HepG2 (cell line): ENCODE measurements at regions not wholly inside any gene's neighbourhood (a gene's known extent, or its start where the extent isn't known, plus 50 kb on each side); places are given as distances from the start of the nearest gene placed in this dataset.

ENCODE experiments used
- ATAC-seq: fragments of 200-7000 bp; cut with Tn5 transposase; 3 replicates; pipeline ENCODE4 v1.9.1; 2020; ENCODE audit warnings: mild to moderate bottlenecking, moderate library complexity
- BruUV-seq: library from RNA; stranded (reverse); fragments of 400-500 nt; replicated peaks from 2 replicates; lab custom pipeline; 2021; lab: Mats Ljungman, UMichigan
- CTCF ChIA-PET: fragments of 300-600 bp; formaldehyde crosslinking; extraction: SDS; loops from one replicate; lab custom pipeline; 2021; ENCODE audit warnings: low total read pairs, inconsistent platforms, low intra/inter-chr PET ratio; lab: Yijun Ruan, JAX
- POLR2A ChIA-PET: fragments of 350-600 bp; sonication (Branson Sonifier 250); formaldehyde crosslinking; loops from one replicate; lab custom pipeline; 2020; ENCODE audit warnings: antibody characterized with exemption, inconsistent platforms; lab: Yijun Ruan, JAX
- DNase-seq: peaks from one replicate; pipeline ENCODE4 v3.0.0-alpha.2; 2015; ENCODE audit warnings: low spot score
- FAIRE-seq: peaks from 3 replicates; lab custom pipeline; 2011; peaks lifted over from hg19 to GRCh38; lab: Jason Lieb, UNC
- H2AFZ ChIP-seq: one replicate; pipeline ENCODE4 v1.6.1; 2011; ENCODE audit warnings: low read length, inconsistent platforms
- H3K27ac ChIP-seq: fragments of 300-600 bp; 3 replicates; pipeline ENCODE4 v1.8.0; 2011; ENCODE audit warnings: mixed run types, mild to moderate bottlenecking, mixed read lengths, low read length, inconsistent platforms; ENCODE audit not compliant: insufficient read depth; ENCODE audit errors: extremely low read length
- H3K27me3 ChIP-seq, 2 experiments: fragments of 200-600 bp in 1 of 2; 2 replicates in 1 of 2; 3 replicates in 1 of 2; pipeline versions ENCODE4 v1.6.0 to v1.8.0; 2011; ENCODE audit warnings: low read length in 2 of 2, mild to moderate bottlenecking in 2 of 2, moderate library complexity in 2 of 2, inconsistent platforms in 1 of 2; ENCODE audit not compliant: insufficient read depth in 2 of 2, control insufficient read depth in 1 of 2
- H3K36me3 ChIP-seq, 2 experiments: fragments of 200-600 bp in 1 of 2; replicated peaks in 1 of 2; 2 replicates in 1 of 2; 3 replicates in 1 of 2; pipeline versions ENCODE4 v1.5.1 to v1.8.0; 2011; ENCODE audit warnings: low read length in 2 of 2, inconsistent platforms in 1 of 2; ENCODE audit not compliant: insufficient read depth in 2 of 2, control insufficient read depth in 1 of 2
- H3K4me1 ChIP-seq: 2 replicates; pipeline ENCODE4 v1.5.1; 2012; ENCODE audit warnings: low read length, inconsistent platforms; ENCODE audit not compliant: insufficient read depth
- H3K4me2 ChIP-seq: 2 replicates; pipeline ENCODE4 v1.6.0; 2011; ENCODE audit warnings: low read depth, low read length, inconsistent platforms
- H3K4me3 ChIP-seq, 3 experiments: fragments of 200-600 bp in 1 of 3; sonication (generic), shearing (Covaris generic) in 1 of 3; replicated peaks in 1 of 3; 2 replicates each; pipeline ENCODE4 v1.5.1; 2011 to 2016; ENCODE audit warnings: low read length in 3 of 3, inconsistent platforms in 2 of 3, low read depth in 2 of 3, mild to moderate bottlenecking in 2 of 3, control low read depth in 1 of 3, mixed read lengths in 1 of 3; ENCODE audit not compliant: insufficient read depth in 1 of 3
- H3K79me2 ChIP-seq: one replicate; pipeline ENCODE4 v1.6.1; 2011; ENCODE audit warnings: low read length, inconsistent platforms; ENCODE audit not compliant: insufficient read depth
- H3K9ac ChIP-seq: 2 replicates; pipeline ENCODE4 v1.6.0; 2011; ENCODE audit warnings: mild to moderate bottlenecking, low read depth, low read length, inconsistent platforms; ENCODE audit not compliant: insufficient read depth
- H3K9me3 ChIP-seq: 2 replicates; pipeline ENCODE4 v1.5.1; 2012; ENCODE audit warnings: mild to moderate bottlenecking, low read length
- H4K20me1 ChIP-seq: 2 replicates; pipeline ENCODE4 v1.6.0; 2011; ENCODE audit warnings: inconsistent platforms, mild to moderate bottlenecking, low read length, moderate library complexity; ENCODE audit not compliant: insufficient read depth
- ARHGAP35 ChIP-seq: sonication (generic); formaldehyde crosslinking; IDR thresholded peaks from 2 replicates; pipeline ENCODE4 v1.9.0; 2022; ENCODE audit warnings: mild to moderate bottlenecking, inconsistent platforms, moderate library complexity, missing genetic modification reagents, borderline replicate concordance
- ATF7-NPFF ChIP-seq: sonication (generic); formaldehyde crosslinking; IDR thresholded peaks from 2 replicates; pipeline ENCODE4 v1.8.1; 2023; ENCODE audit warnings: mild to moderate bottlenecking, low read depth, missing genetic modification reagents, moderate library complexity
- CCAR2 ChIP-seq: fragments of 200-400 bp; formaldehyde crosslinking; optimal IDR thresholded peaks from 2 replicates; pipeline ENCODE3; 2018; ENCODE audit warnings: low read depth, mild to moderate bottlenecking, low read length, moderate library complexity
- KLF12 ChIP-seq: sonication (generic); formaldehyde crosslinking; IDR thresholded peaks from 2 replicates; pipeline ENCODE4 v1.4.0; 2020; ENCODE audit warnings: missing genetic modification reagents, borderline replicate concordance
- MEIS2 ChIP-seq: sonication (generic); formaldehyde crosslinking; IDR thresholded peaks from 2 replicates; pipeline ENCODE4 v1.9.0; 2021; ENCODE audit warnings: mild to moderate bottlenecking, missing genetic modification reagents
- NFKB2 ChIP-seq: sonication (generic); formaldehyde crosslinking; IDR thresholded peaks from 2 replicates; pipeline ENCODE4 v1.4.0; 2020; ENCODE audit warnings: missing genetic modification reagents, borderline replicate concordance
- SMAD3 ChIP-seq: sonication (generic); formaldehyde crosslinking; IDR thresholded peaks from 2 replicates; pipeline ENCODE4 v1.4.0; 2020; ENCODE audit warnings: missing genetic modification reagents
- SMAD9 ChIP-seq: sonication (generic); formaldehyde crosslinking; IDR thresholded peaks from 2 replicates; pipeline ENCODE4 v1.5.1; 2020; ENCODE audit warnings: mild to moderate bottlenecking, missing genetic modification reagents
- SP140L ChIP-seq: sonication (generic); formaldehyde crosslinking; IDR thresholded peaks from 2 replicates; pipeline ENCODE4 v1.4.0; 2020; ENCODE audit warnings: missing genetic modification reagents, borderline replicate concordance
- ZBTB3 ChIP-seq: sonication (generic); formaldehyde crosslinking; IDR thresholded peaks from 2 replicates; pipeline ENCODE4 v1.4.0; 2020; ENCODE audit warnings: low read depth, mild to moderate bottlenecking, moderate library complexity, missing genetic modification reagents, borderline replicate concordance
- ZNF296 ChIP-seq: sonication (generic); formaldehyde crosslinking; conservative IDR thresholded peaks from 2 replicates; pipeline ENCODE4 v1.5.0; 2020; ENCODE audit warnings: mild to moderate bottlenecking, missing genetic modification reagents
- ZNF546 ChIP-seq: sonication (generic); formaldehyde crosslinking; conservative IDR thresholded peaks from 2 replicates; pipeline ENCODE4 v1.8.1; 2023; ENCODE audit warnings: mild to moderate bottlenecking, missing genetic modification reagents
- ZNF558 ChIP-seq: sonication (generic); formaldehyde crosslinking; IDR thresholded peaks from 2 replicates; pipeline ENCODE4 v1.9.0; 2022; ENCODE audit warnings: mild to moderate bottlenecking, missing genetic modification reagents, borderline replicate concordance
- ZNF615 ChIP-seq: sonication (generic); formaldehyde crosslinking; IDR thresholded peaks from 2 replicates; pipeline ENCODE4 v1.5.0; 2020; ENCODE audit warnings: mild to moderate bottlenecking, missing genetic modification reagents, borderline replicate concordance
- WGBS: methylation state at CpG from one replicate; pipeline ENCODE4 v1.1.6; 2017; ENCODE audit warnings: low lambda C conversion rate; 5-methylcytosine and 5-hydroxymethylcytosine counted together
- in situ Hi-C: cut with HindIII; loops from 2 replicates; pipeline ENCODE4 v1.10.0; 2017; ENCODE audit warnings: low pct_unique_long_range_greater_than_20kb; ENCODE audit not compliant: extremely low pct_ligation_motif_present
- intact Hi-C: fragments of 100-400 bp; cut with micrococcal nuclease; formaldehyde crosslinking; loops from one replicate; pipeline ENCODE4 v1.10.0; 2022; ENCODE audit not compliant: unreplicated experiment
- TF ChIP-seq, protein P1 (sequence below): sonication (generic); formaldehyde crosslinking; IDR thresholded peaks from 2 replicates; pipeline ENCODE4 v1.4.0; 2020; ENCODE audit warnings: missing genetic modification reagents, borderline replicate concordance
- TF ChIP-seq, protein P2 (sequence below): sonication (generic); formaldehyde crosslinking; IDR thresholded peaks from 2 replicates; pipeline ENCODE4 v1.8.1; 2023; ENCODE audit warnings: mild to moderate bottlenecking, inconsistent platforms, moderate library complexity, missing genetic modification reagents, borderline replicate concordance

- H3K4me2 ChIP-seq = no peak overlapping the region
- WGBS = 5% methylated on average over 1 of the region's 1 CpG
- no peak for DNase-seq
- ATAC-seq = no peak
- H3K4me1 ChIP-seq = no peaks in the 10 kb centered on the region
- POLR2A ChIA-PET = no interaction called here
- H4K20me1 ChIP-seq = no peaks in the 10 kb centered on the region
- H3K27ac ChIP-seq = no peak overlapping the region
- H3K36me3 ChIP-seq = no peaks in the 10 kb centered on the region
- CTCF ChIA-PET = no interaction called here
- H3K79me2 ChIP-seq = no peaks in the 10 kb centered on the region
- no TSS peak for BruUV-seq
- FAIRE-seq = no peak
- H2AFZ ChIP-seq = no peak overlapping the region
- H3K9me3 ChIP-seq = no peaks in the 10 kb centered on the region
- in situ Hi-C loops = no loop called here
- no peak overlapping the region for H3K4me3 ChIP-seq
- no peak overlapping the region for H3K9ac ChIP-seq
- H3K27me3 ChIP-seq = no peaks in the 10 kb centered on the region
- intact Hi-C loops = no loop called here
- TF ChIP-seq ZNF615 (CRISPR knock-in tag) = no peak
- TF ChIP-seq ATF7-NPFF (CRISPR knock-in tag) = no peak
- TF ChIP-seq NFKB2 (CRISPR knock-in tag) = no peak
- TF ChIP-seq, protein P1, sequence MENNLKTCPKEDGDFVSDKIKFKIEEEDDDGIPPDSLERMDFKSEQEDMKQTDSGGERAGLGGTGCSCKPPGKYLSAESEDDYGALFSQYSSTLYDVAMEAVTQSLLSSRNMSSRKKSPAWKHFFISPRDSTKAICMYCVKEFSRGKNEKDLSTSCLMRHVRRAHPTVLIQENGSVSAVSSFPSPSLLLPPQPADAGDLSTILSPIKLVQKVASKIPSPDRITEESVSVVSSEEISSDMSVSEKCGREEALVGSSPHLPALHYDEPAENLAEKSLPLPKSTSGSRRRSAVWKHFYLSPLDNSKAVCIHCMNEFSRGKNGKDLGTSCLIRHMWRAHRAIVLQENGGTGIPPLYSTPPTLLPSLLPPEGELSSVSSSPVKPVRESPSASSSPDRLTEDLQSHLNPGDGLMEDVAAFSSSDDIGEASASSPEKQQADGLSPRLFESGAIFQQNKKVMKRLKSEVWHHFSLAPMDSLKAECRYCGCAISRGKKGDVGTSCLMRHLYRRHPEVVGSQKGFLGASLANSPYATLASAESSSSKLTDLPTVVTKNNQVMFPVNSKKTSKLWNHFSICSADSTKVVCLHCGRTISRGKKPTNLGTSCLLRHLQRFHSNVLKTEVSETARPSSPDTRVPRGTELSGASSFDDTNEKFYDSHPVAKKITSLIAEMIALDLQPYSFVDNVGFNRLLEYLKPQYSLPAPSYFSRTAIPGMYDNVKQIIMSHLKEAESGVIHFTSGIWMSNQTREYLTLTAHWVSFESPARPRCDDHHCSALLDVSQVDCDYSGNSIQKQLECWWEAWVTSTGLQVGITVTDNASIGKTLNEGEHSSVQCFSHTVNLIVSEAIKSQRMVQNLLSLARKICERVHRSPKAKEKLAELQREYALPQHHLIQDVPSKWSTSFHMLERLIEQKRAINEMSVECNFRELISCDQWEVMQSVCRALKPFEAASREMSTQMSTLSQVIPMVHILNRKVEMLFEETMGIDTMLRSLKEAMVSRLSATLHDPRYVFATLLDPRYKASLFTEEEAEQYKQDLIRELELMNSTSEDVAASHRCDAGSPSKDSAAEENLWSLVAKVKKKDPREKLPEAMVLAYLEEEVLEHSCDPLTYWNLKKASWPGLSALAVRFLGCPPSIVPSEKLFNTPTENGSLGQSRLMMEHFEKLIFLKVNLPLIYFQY (CRISPR knock-in tag) = no peak
- no peak for TF ChIP-seq ZNF558 (CRISPR knock-in tag)
- no peak for TF ChIP-seq CCAR2
- no peak for TF ChIP-seq ARHGAP35 (CRISPR knock-in tag)
- no peak for TF ChIP-seq SMAD9
- TF ChIP-seq SP140L (CRISPR knock-in tag) = no peak
- no peak for TF ChIP-seq KLF12 (CRISPR knock-in tag)
- no peak for TF ChIP-seq ZNF296 (CRISPR knock-in tag)
- no peak for TF ChIP-seq MEIS2 (CRISPR knock-in tag)
- TF ChIP-seq SMAD3 (CRISPR knock-in tag) = no peak
- no peak for TF ChIP-seq ZBTB3
- TF ChIP-seq, protein P2, sequence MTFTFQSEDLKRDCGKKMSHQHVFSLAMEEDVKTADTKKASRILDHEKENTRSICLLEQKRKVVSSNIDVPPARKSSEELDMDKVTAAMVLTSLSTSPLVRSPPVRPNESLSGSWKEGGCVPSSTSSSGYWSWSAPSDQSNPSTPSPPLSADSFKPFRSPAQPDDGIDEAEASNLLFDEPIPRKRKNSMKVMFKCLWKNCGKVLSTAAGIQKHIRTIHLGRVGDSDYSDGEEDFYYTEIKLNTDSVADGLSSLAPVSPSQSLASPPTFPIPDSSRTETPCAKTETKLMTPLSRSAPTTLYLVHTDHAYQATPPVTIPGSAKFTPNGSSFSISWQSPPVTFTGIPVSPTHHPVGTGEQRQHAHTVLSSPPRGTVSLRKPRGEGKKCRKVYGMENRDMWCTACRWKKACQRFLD (CRISPR knock-in tag) = no peak
- no peak for TF ChIP-seq ZNF546 (CRISPR knock-in tag)
- TF ChIP-seq, all 625 proteins: peak for 0
Measured at GRCh38 chr15:79678032-79678701, 218.6 kb downstream of the MTHFS start.
